HG03175 (cell line): ENCODE measurements at regions not wholly inside any gene's neighbourhood (a gene's known extent, or its start where the extent isn't known, plus 50 kb on each side); places are given as distances from the start of the nearest gene placed in this dataset.
A peak's percentile ranks its signal among the peaks of the same experiment; 100 is the strongest.

Experiments used
- ATAC-seq: cut with Tn5 transposase; IDR thresholded peaks from one replicate; pipeline ENCODE4 v1.9.1; 2021; ENCODE audit warnings: mild to moderate bottlenecking, moderate library complexity; ENCODE audit not compliant: unreplicated experiment

- ATAC-seq = no peak
These were observed 91.1 kb downstream of the IRF8 start for GRCh38 chr16:85989863-85990643.

- ATAC-seq = no peak
These were observed 91.9 kb downstream of the IRF8 start for GRCh38 chr16:85990861-85991301.

GRCh38 chr16:85991425-85991824 lies 92.5 kb downstream of the IRF8 start:
- no peak for ATAC-seq

DNA sequence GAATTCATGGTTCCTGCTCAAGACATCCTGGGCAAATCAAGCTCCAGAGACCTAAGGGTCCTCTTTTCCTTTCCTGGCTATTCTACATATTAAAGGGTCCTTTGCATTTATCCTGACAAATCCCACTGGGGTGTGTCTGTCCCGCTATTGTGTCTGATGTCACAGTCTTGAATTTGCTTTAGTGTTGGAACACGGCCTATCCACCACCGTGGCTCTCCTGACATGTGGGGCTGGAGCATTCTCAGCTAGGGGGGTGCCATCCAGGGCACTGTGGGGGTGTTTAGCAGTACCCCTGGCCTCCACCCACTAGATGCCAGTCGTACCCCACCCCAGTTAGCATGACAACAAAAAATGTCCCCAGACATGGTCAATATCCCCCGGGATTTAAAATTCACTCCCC lies 92.9 kb downstream of the IRF8 start:
- no peak for ATAC-seq

DNA sequence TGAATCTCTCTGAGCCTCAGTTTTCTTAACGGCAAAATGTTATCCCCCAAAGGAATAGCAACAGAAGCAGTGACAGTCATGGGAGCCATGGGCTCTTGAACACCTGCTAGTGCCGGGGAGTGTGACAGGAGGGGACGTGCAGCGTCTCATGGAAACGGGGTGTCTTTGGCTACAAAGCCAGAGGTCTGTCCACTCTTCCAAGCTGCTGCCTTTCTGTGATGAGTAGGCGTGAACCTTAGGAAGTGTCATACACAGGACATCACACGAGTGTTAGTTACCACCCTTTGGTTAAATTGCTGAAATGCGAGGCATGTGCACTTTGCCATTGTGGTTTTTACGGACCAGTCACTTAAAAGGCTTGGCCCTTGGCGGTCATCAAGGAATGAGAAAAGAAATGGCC lies 93.4 kb downstream of the IRF8 start:
- ATAC-seq = no peak

DNA sequence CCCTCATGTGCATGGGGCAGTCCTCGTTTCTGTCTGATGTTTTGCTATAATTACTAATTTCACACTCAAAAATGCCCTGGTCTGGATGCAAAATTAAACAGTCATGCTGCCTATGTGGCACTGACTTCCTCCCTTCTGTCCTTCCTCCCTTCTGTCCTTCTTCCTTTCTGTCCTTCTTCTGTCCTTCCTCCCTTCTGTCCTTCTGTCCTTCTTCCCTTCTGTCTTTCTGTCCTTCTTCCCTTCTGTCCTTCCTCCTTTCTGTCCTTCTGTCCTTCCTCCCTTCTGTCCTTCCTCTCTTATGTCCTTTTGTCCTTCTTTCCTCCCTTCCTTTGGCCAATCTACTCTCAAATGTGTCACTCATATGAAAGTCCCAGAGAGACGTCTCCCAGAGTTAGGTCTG lies 93.8 kb downstream of the IRF8 start:
- no peak for ATAC-seq

GRCh38 chr16:85994492-85995490 lies 95.8 kb downstream of the IRF8 start:
- no peak for ATAC-seq

GRCh38 chr16:85995541-85996423 lies 96.8 kb downstream of the IRF8 start:
- peak; percentile 45 for ATAC-seq

GRCh38 chr16:85996843-85997242 lies 97.9 kb downstream of the IRF8 start:
- no peak for ATAC-seq

DNA sequence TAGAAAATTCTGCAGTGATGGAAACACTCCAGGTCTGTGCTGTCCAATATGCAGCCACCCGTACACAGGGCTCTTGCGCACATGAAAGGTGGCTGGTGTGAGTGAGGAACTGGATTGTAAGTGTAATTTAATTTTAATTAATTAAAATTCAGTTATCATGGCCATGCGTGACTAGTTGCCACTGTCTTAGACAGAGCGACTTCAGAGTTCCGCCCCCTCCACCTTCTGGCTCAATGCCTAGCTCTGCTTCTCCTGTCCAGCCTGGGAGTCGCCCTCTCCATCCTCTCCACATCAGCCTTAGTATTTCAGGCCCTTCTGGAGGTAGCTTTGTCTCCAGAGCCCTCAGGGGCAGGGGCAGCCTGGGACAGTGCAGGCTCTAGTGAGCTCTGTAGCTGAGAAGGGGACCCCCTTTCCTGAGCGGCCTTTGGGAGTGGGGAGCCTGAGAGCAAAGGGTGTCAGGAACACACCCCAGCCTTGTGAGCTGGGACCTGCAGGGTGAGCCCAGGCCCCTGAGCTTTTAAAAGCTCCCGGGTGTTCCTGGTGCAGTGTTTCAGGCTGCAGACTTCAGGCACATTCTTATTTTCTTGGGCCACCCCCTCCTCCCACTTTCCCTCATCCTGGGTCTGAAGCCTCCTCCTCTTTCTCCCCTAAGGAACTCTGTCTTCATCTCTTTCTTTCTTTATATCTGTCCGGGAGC lies 99.4 kb downstream of the IRF8 start:
- no peak for ATAC-seq

GRCh38 chr16:85998868-85999729 lies 100.1 kb downstream of the IRF8 start:
- ATAC-seq = no peak

DNA sequence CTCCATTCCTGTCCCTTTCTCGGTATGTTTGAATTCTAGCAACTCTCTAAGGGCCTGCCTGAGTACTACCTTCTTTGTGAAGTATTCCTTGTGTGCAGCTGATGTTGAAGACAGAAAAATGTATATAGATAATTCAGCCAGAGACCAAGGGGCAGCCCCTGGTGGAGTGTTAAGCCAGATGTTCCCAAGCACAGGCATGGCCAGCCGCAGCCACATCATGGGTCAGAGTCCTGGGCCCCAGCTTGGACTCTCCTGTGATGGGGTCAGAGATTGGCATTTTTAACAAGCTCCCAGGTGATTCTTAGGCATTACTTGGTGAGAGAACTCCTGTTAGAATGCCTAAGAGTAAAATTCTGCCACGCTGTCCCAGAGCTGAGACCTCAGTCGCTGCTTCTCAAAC lies 100.8 kb downstream of the IRF8 start:
- no peak for ATAC-seq

- ATAC-seq = peak; percentile 75
These were observed 103.4 kb downstream of the IRF8 start for GRCh38 chr16:86002178-86002900.

DNA sequence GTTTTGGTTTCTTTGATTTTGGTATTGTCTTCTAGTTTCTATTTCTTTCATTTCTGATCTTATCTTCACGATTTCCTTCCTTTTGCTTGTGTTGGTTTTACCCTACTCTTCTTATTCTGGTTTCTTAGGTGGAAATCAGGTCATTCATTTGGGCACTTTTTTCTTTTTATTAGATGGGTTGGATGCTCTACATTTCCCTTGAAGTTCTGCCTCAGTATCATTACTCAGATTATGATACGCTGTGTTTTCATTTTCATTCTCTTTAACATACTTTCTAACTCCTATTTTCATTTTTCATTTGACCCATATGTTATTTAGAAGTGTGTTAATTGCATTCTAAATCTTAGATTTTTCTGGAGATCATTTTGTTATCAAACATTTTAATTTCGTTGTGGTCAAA lies 108.6 kb downstream of the IRF8 start:
- no peak for ATAC-seq

DNA sequence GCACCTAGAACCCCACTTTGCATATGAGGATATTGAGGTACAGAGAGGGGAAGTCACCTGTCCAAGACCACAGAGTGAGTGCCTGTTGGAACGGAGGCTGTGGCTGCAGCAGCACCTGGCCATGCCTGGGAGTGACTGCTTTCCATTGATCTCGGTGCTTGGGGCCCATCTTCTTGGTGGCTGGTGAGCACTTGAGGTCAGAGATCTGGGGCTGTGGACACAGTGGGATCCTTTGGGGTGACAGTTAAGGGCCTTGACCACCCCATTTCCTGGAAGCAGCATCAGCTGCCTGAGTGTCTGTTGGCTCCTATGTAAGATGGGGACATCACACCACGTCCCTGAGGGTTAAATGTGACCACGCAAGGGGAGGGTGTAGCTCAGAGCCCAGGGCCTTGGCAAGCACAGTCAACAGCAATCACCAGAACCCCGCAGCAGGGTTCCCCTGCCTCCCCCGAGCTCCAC lies 111.7 kb downstream of the IRF8 start:
- no peak for ATAC-seq

DNA sequence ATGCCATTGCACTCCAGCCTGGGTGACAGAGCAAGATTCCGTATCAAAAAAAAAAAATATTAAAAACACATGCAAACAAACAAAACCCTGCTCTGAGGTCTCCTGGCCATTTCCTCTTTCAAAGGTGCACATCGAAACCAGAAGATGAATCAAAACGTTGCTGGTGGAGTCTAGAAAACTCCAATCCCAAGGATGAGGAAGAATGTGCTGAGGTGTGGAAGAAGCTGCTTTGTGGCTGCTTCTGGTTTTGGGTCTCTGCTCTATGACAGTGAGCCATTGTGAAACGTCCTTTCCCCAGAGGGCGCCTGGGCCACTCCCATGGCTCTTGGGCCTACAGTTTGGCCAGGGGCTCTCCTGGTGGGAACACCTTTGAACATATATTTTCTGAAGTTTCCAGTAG lies 112.6 kb downstream of the IRF8 start:
- no peak for ATAC-seq

DNA sequence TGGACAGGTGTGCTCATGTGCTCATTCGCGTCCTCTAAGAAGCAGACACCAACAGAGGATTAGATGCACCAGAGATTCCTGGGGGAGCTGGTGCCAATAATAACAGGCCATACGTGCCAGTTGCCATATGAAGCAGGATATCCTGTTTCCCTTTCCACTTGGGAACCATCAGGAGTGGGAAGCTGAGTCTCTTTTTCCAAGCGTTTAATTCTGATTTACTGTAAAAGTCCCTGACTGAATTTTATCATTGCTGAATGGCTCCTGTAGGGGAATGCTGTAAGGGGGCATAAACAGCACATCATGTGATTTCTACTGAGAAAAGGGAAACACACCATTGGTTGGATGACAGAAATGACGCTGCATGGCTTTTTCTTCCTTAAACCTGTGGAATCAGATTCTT lies 113.3 kb downstream of the IRF8 start:
- no peak for ATAC-seq

- no peak for ATAC-seq
These were observed 114.9 kb downstream of the IRF8 start for GRCh38 chr16:86013867-86014266.

DNA sequence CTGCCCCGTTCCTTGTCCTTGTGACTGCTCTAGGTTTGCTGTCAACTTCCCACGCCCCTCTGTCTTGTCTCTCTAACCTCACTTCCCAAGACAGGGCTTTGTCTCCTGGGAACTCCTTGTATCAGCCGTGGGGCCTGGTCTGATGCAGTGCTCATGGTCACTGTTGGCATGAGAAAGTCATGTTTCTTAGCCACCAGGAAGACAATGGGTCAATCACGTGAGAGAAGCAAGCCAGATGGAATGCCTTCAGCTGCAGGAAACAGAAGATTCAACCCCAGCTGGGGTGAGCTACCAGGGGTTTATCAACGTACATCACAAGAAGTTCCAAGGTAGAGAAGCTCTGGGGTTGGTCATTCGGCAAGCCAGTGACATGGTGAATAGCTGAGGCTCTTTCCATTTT lies 116.6 kb downstream of the IRF8 start:
- no peak for ATAC-seq
